Suprapubic skin (tissue), 4 donors: ENCODE measurements at regions not wholly inside any gene's neighbourhood (a gene's known extent, or its start where the extent isn't known, plus 50 kb on each side); places are given as distances from the start of the nearest gene placed in this dataset.

Source experiments
- DNase-seq, 2 donors: peaks; one replicate each; pipeline ENCODE4 v3.0.0-alpha.2; 2019; ENCODE audit warnings: low spot score in 2 of 2
- H3K27ac ChIP-seq: fragments of 200-600 bp; sonication (generic); one replicate; pipeline ENCODE4 v1.5.1; 2019
- H3K27me3 ChIP-seq: fragments of 200-600 bp; sonication (generic); one replicate; pipeline ENCODE4 v1.5.1; 2019
- H3K36me3 ChIP-seq: fragments of 200-600 bp; sonication (generic); one replicate; pipeline ENCODE4 v1.5.1; 2019
- H3K4me1 ChIP-seq: fragments of 200-600 bp; sonication (generic); one replicate; pipeline ENCODE4 v1.5.1; 2019
- H3K4me3 ChIP-seq: fragments of 200-600 bp; sonication (generic); one replicate; pipeline ENCODE4 v1.5.1; 2019; ENCODE audit warnings: mild to moderate bottlenecking
- H3K9me3 ChIP-seq: fragments of 200-600 bp; sonication (generic); one replicate; pipeline ENCODE4 v1.5.1; 2019
- EP300 ChIP-seq: sonication (generic); formaldehyde crosslinking; IDR thresholded peaks from one replicate; pipeline ENCODE4 v1.6.1; 2017; ENCODE audit warnings: antibody characterized with exemption
- POLR2A ChIP-seq, 2 donors: fragments of 450-650 bp; IDR thresholded peaks; one replicate each; pipeline ENCODE4 v1.6.1; 2017; ENCODE audit warnings: antibody characterized with exemption in 2 of 2, mild to moderate bottlenecking in 2 of 2, moderate library complexity in 2 of 2
- POLR2AphosphoS5 ChIP-seq, 3 donors: sonication (generic); formaldehyde crosslinking; IDR thresholded peaks; one replicate each; pipeline ENCODE4 v1.6.1; 2017; ENCODE audit warnings: antibody characterized with exemption in 3 of 3
- WGBS: methylation state at CpG from one replicate; pipeline ENCODE4 v1.1.5; 2018; 5-methylcytosine and 5-hydroxymethylcytosine counted together
- TF ChIP-seq, protein P1 (sequence below), 2 donors: fragments of 200-600 bp in 1 of 2; fragments of 450-650 bp in 1 of 2; sonication (generic) in 1 of 2; IDR thresholded peaks; one replicate each; pipeline ENCODE4 v1.5.1; 2016 to 2019; ENCODE audit warnings: antibody characterized with exemption in 2 of 2, mild to moderate bottlenecking in 1 of 2, moderate library complexity in 1 of 2

- Histone ChIP-seq H3K4me1 (no peaks in the 10 kb centered on the region), H3K36me3 (no peaks in the 10 kb centered on the region), H3K27me3 (no peaks in the 10 kb centered on the region), H3K4me3 (peak overlapping the region; percentile 3), H3K9me3 (no peaks in the 10 kb centered on the region), H3K27ac (no peak overlapping the region)
- TF ChIP-seq POLR2AphosphoS5 (IDR thresholded peaks at IDR 0.05) (no peak), POLR2A (IDR thresholded peaks at IDR 0.05) (no peak), EP300 (no peak)
- TF ChIP-seq, protein P1, sequence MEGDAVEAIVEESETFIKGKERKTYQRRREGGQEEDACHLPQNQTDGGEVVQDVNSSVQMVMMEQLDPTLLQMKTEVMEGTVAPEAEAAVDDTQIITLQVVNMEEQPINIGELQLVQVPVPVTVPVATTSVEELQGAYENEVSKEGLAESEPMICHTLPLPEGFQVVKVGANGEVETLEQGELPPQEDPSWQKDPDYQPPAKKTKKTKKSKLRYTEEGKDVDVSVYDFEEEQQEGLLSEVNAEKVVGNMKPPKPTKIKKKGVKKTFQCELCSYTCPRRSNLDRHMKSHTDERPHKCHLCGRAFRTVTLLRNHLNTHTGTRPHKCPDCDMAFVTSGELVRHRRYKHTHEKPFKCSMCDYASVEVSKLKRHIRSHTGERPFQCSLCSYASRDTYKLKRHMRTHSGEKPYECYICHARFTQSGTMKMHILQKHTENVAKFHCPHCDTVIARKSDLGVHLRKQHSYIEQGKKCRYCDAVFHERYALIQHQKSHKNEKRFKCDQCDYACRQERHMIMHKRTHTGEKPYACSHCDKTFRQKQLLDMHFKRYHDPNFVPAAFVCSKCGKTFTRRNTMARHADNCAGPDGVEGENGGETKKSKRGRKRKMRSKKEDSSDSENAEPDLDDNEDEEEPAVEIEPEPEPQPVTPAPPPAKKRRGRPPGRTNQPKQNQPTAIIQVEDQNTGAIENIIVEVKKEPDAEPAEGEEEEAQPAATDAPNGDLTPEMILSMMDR (IDR thresholded peaks at IDR 0.05): no peak
- no peak for DNase-seq
- WGBS: 38% methylated on average over 4 of the region's 4 CpGs
These were observed 216.9 kb upstream of the SAMSN1 start for GRCh38 chr21:14762734-14763694.

DNA sequence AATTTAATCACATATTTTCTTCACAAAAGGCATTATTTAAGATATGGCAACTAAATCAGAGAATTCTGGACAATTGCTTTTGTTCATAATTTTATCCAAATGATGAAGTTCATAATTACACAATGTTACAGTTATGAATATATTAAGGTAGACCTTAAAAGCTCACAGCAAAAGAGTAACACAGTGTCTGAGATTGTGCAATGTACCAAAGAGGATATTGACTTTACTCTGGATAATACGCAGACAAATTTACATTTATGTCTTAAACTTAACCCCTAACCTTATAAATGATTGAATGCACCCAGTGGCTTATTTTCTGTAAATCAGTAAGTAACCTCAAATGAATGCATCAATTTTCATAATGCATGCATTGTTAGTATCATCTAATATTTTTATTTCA, 216.2 kb upstream of the SAMSN1 start:
- no peaks in the 10 kb centered on the region for H3K9me3 ChIP-seq
- no peak overlapping the region for H3K27ac ChIP-seq
- TF ChIP-seq POLR2A (IDR thresholded peaks at IDR 0.05): no peak
- 88% methylated on average over 1 of the region's 1 CpG for WGBS
- H3K4me1 ChIP-seq: no peaks in the 10 kb centered on the region
- H3K4me3 ChIP-seq: no peak overlapping the region
- no peaks in the 10 kb centered on the region for H3K27me3 ChIP-seq
- no peak for DNase-seq
- H3K36me3 ChIP-seq: no peaks in the 10 kb centered on the region

DNA sequence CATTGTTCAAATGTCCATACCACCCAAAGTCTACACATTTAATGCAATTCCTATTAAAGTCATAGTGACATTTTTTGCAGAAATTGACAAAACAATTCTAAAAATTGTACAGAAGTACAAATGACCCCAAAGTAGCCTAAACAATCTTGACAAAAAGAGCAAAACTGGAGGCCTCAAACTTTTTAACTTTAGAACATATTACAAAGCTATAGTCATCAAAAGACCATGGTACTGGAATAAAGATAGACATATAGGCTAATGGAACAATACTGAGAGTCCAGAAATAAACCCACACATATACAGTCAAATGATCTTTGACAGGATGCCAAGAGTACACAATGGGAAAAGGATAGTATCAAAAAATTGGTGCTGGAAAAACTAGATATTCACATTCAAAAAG, 213.2 kb upstream of the SAMSN1 start:
- TF ChIP-seq, protein P1 (IDR thresholded peaks at IDR 0.05): no peak
- no peak for TF ChIP-seq POLR2AphosphoS5 (IDR thresholded peaks at IDR 0.05)
- TF ChIP-seq POLR2A (IDR thresholded peaks at IDR 0.05): no peak
- TF ChIP-seq EP300: no peak
- no peak overlapping the region for H3K27ac ChIP-seq
- H3K4me3 ChIP-seq: no peak overlapping the region
- H3K36me3 ChIP-seq: no peaks in the 10 kb centered on the region
- H3K9me3 ChIP-seq: no peaks in the 10 kb centered on the region
- no peaks in the 10 kb centered on the region for H3K4me1 ChIP-seq
- DNase-seq: no peak
- no peaks in the 10 kb centered on the region for H3K27me3 ChIP-seq

DNA sequence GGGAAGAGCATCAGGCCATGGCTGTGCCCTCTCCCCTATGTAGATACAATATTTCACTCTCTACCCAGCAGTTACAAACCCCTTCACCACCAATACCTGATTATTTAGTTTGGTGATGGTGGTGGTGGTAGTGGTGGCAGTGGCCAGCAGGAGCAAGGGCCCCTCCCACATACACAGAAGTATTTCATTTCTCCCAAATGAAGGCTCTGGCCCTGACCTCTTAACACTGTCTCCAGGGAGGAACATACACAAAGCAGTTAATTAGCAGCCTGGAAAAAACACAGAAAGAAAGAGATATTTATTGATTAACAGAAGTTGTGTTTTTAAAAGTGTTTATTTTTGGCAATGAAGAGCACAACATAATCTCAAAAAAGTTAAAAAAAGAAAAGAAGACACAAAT, 212.7 kb upstream of the SAMSN1 start:
- H3K36me3 ChIP-seq: no peaks in the 10 kb centered on the region
- H3K27me3 ChIP-seq: no peaks in the 10 kb centered on the region
- no peak overlapping the region for H3K4me3 ChIP-seq
- TF ChIP-seq POLR2AphosphoS5 (IDR thresholded peaks at IDR 0.05): no peak
- no peak for TF ChIP-seq EP300
- TF ChIP-seq, protein P1 (IDR thresholded peaks at IDR 0.05): no peak
- TF ChIP-seq POLR2A (IDR thresholded peaks at IDR 0.05): no peak
- DNase-seq: no peak
- no peak overlapping the region for H3K27ac ChIP-seq
- H3K4me1 ChIP-seq: no peaks in the 10 kb centered on the region
- no peaks in the 10 kb centered on the region for H3K9me3 ChIP-seq

GRCh38 chr21:14757533-14758327, 211.6 kb upstream of the SAMSN1 start:
- WGBS: 86% methylated on average over 7 of the region's 7 CpGs
- no peak for DNase-seq
- TF ChIP-seq EP300 (no peak), POLR2A (IDR thresholded peaks at IDR 0.05) (no peak), POLR2AphosphoS5 (IDR thresholded peaks at IDR 0.05) (no peak)
- TF ChIP-seq, protein P1 (IDR thresholded peaks at IDR 0.05): no peak
- no peak overlapping the region for H3K4me3 ChIP-seq
- no peaks in the 10 kb centered on the region for H3K36me3 ChIP-seq
- H3K4me1 ChIP-seq: no peaks in the 10 kb centered on the region
- no peaks in the 10 kb centered on the region for H3K9me3 ChIP-seq
- no peak overlapping the region for H3K27ac ChIP-seq
- no peaks in the 10 kb centered on the region for H3K27me3 ChIP-seq
